GM12865 (cell line): ENCODE measurements at regions not wholly inside any gene's neighbourhood (a gene's known extent, or its start where the extent isn't known, plus 50 kb on each side); places are given as distances from the start of the nearest gene placed in this dataset.

ENCODE experiments used
- DNase-seq: peaks from one replicate; pipeline ENCODE4 v3.0.0; 2010; ENCODE audit warnings: low read depth
- H3K4me3 ChIP-seq: 2 replicates; pipeline ENCODE4 v1.5.1; 2011; ENCODE audit warnings: mild to moderate bottlenecking, low read depth, low read length, control low read depth
- CTCF ChIP-seq: IDR thresholded peaks from 2 replicates; pipeline ENCODE4 v1.5.1; 2011; ENCODE audit warnings: low read length, control low read depth, low read depth, inconsistent platforms; ENCODE audit not compliant: insufficient read depth; ENCODE audit errors: missing control alignments

DNA sequence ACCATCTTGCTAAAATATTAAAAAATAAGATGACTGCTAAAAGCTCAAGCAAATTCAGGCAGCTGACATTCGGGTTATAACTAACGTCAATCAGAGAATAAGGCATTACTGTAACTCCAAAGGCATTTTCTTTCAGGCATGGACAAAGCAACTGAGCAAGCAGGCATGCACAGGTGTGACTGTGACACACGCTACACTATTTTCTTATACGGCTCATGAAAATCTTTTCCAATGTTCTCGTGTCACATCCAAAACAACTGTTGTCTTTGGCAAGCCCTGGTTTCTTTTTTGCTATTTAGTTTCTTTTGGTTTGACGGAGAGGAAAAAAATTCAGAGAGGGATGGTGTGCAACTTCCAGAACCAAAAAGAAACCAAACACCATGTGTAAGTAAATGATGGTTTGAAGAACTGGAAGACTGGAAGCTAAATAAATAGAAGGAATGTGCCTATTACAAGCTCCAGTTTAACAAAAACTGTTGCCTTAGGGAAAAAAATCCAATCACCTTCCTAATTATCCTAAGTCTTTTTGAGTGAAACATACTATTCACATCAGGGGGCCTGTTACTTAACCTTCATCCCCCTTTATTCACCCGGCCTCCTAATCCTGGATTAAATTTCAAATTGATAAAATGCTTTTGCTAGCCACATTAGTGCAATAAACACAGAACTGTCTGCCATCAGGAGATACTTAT is 277.6 kb downstream of the PSAT1 start:
- no peak for DNase-seq
- no peak overlapping the region for H3K4me3 ChIP-seq
- no peak for TF ChIP-seq CTCF

GRCh38 chr9:78575081-78575480 is 278.2 kb downstream of the PSAT1 start:
- no peak for TF ChIP-seq CTCF
- H3K4me3 ChIP-seq = no peak overlapping the region
- no peak for DNase-seq

- TF ChIP-seq CTCF = no peak
- H3K4me3 ChIP-seq = no peak overlapping the region
- no peak for DNase-seq
These were observed 278.8 kb downstream of the PSAT1 start for GRCh38 chr9:78575771-78576170.

- TF ChIP-seq CTCF = no peak
These were observed 280.4 kb downstream of the PSAT1 start for GRCh38 chr9:78577156-78577906.

GRCh38 chr9:78578072-78578471 is 281.1 kb downstream of the PSAT1 start:
- TF ChIP-seq CTCF = no peak
- DNase-seq = no peak
- H3K4me3 ChIP-seq = no peak overlapping the region

More at GRCh38 chr9:78577156-78577906, 280.4 kb downstream of the PSAT1 start:
- DNase-seq = no peak
- H3K4me3 ChIP-seq = no peak overlapping the region

DNA sequence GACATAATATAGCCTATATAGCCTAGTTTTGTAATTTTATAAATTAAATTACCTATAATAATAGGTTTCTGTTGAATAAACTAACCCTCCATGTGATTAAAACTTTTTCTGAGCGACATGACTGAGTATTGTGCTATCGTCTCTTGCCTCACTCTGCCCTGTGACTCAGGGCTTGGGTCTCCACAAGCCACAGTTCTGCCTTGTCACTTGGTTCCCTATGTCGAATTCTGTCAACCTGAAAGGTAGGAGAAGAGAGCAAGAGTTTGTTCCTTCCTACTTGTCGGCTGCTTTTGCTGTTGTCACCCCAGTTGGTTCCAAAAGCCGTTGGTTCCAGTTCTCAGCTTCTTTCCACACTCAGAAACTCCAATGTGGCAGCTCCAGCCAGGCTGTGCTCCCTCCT is 285.9 kb downstream of the PSAT1 start:
- no peak for TF ChIP-seq CTCF
- no peak overlapping the region for H3K4me3 ChIP-seq
- no peak for DNase-seq
